HG03565 (cell line): ENCODE measurements at regions not wholly inside any gene's neighbourhood (a gene's known extent, or its start where the extent isn't known, plus 50 kb on each side); places are given as distances from the start of the nearest gene placed in this dataset.
"Not testable (repeated sequence)": the region's sequence is repeated elsewhere in the genome, so short reads cannot be mapped to it uniquely, and the experiment has no call there.

ENCODE experiments used
- ATAC-seq: cut with Tn5 transposase; IDR thresholded peaks from one replicate; pipeline ENCODE4 v1.9.1; 2021; ENCODE audit warnings: mild to moderate bottlenecking, moderate library complexity; ENCODE audit not compliant: unreplicated experiment

DNA sequence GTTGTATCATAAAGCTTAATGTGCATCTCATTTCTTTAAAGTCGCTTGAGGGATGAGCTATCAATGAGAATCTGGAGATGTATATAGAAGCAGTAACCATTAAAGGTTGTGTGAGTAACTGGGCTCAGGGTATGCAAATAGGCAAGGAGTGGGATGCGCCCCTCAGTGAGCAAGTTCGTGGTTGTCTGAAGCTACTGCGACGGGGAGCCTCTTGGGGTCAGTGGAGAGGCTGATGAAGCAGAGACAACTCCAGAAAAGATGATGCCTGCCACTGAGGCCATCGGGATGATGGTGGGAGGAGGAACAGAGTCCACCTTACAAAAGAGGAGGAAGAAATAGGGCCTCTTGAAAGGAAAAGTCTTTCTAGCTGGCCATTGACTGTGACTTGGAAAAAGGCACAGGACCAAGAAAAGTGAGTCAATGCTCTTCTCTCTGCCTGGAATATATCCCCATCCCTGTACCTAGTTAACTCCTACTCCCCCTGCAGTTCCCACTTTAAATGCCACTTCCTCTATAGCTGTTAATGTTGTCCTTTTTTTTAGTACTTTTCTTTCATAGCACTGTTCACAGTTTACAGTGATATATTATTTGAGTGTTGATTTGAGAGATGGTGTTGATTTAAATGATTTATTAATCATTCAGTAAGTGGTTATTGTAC is 51.4 kb upstream of the LSM6 start:
- ATAC-seq: peak; percentile 85

DNA sequence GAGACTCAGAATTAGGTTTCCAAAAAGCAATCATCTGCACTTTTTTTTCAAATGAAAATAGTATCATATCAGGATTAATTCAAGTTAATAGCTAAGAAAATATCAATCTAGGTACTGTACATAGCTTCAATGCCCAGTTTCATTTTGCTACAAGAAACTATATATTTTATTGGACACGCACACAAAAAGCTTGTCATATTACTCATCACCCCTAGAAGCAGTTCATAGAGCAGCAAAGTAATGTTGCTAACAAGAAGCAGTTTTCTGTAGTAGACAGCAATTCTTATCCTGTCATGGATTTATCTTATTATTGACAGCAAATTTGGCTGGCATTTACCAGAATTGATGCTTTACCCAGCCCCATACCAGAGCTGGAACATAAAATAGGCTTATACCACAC is 52.3 kb upstream of the LSM6 start:
- ATAC-seq: no peak

DNA sequence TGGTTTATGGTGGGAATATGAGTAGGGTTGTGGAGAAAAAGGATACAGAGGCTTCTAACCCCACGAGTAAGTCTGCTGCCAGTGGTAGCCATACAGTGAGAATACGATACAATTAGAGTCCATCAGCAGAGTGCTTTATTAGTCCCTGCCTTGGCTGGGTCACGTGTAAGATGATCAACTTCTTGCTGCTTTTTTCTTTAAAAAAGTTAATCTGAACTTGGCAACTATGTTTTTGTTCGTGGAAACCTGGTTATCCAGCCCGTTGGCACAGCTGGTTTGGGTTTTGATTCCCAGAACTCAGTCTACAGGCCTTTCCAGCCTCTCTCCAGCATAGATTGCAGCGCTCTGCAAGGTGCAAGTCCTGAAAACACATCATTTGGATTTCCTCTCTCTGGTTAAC is 53.1 kb upstream of the LSM6 start:
- ATAC-seq: no peak

DNA sequence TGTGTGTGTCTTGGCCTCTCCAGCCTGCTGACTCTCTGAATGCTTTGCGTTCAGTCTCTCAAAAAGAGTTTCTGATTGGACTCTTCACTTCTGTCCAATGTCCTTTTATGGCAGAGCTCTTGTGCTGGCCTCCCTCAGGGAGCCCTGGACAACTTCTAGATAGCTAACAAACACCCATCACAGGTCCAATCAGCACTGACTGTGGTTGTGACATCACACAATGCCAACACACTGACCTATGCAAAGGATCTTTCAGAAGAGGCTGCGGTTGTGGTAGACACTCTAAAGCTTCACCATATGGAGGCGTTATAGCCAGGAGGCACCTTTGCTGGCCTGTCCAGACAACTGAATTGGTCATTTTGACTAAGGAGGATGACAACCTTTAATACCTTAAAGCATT is 53.8 kb upstream of the LSM6 start:
- ATAC-seq: no peak

DNA sequence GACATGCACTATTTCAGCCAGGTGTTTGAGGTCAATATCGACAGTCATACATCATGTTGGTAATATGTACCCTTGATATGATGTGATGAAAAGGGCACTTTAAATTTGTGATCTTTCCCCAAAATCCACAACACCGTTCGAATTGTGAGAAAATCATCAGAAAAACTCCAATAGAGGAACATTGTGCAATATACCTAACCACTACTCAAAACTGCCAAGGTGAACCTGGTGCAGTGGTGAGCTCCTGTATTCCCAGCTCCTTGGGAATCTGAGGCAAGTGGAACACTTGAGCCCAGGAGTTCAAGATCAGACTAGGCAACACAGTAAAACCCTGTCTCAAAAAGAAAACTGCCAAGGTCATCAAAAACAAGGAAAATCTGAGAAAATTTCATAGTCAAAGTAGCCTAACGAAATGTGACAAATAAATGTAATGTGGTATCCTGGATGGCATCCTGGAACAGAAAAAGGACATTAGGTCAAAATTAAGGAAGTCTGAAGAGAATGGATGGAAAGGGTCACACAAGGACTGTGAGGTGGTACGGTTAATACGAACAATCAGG is 55.6 kb upstream of the LSM6 start:
- ATAC-seq: no peak

GRCh38 chr4:146114066-146114465 is 61.5 kb upstream of the LSM6 start:
- no peak for ATAC-seq

- ATAC-seq: no peak
These were observed 62.3 kb upstream of the LSM6 start for GRCh38 chr4:146113171-146113570.

GRCh38 chr4:146112389-146112788 is 63.1 kb upstream of the LSM6 start:
- peak; percentile 40 for ATAC-seq

- peak; percentile 65 for ATAC-seq
These were observed 64.5 kb upstream of the LSM6 start for GRCh38 chr4:146110871-146111485.

- no peak for ATAC-seq
These were observed 66.8 kb upstream of the LSM6 start for GRCh38 chr4:146108756-146109155.

DNA sequence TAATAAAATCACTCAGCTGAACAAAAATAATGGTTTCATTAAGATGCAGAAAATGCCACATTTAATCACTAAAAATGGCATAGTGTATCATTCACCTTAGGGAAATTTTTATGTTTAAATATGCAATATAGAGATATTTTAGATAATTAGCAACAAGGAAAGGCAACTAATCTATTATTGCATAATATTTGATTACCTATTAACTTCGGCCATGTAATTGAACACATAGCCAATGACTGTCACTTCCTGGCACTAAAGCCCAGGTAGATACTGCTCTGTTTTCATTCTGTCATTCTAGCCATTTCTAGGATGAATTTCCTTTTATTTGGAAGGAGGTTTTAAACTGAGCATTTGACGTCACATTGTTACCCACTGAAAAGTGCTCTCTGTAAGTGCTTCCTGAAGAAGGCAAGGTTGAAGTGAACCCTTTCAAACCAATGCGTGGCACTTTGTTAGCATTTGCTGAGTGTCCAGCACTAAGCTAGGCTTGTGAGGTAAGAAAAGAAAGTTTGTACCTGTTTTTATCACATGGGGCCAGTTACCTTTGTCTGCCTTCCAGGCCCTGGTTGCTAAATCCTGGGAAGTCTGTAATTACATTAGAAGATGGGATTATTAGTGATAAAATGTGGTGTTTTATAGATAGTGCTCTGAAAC is 67.8 kb upstream of the LSM6 start:
- ATAC-seq: no peak

- ATAC-seq: peak; percentile 39
These were observed 70.1 kb upstream of the LSM6 start for GRCh38 chr4:146105464-146105863.

GRCh38 chr4:146104541-146104940 is 71.0 kb upstream of the LSM6 start:
- ATAC-seq: no peak

- not testable (repeated sequence) for ATAC-seq
These were observed 71.5 kb upstream of the LSM6 start for GRCh38 chr4:146104052-146104451.

GRCh38 chr4:146099585-146099984 is 75.9 kb upstream of the LSM6 start:
- no peak for ATAC-seq

DNA sequence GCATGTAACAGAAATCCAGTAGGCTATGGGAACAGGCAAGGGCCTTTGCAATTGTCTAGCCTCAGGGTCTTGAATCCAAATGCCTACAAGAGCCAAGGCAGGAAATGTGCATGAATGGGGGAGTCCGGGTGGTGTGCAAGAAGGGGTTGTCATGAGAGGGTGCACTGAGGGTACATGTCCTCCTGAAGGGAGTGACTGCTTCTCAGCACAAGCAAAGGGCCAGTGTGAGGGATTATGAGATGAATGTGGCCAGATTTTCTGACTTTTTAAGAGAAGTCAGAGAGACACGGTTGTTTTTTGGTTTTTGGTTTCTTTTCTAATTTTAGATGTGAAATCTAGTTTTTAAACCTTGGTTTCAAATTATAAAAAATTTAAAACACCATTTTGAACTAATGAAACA is 76.5 kb upstream of the LSM6 start:
- ATAC-seq: peak; percentile 54

DNA sequence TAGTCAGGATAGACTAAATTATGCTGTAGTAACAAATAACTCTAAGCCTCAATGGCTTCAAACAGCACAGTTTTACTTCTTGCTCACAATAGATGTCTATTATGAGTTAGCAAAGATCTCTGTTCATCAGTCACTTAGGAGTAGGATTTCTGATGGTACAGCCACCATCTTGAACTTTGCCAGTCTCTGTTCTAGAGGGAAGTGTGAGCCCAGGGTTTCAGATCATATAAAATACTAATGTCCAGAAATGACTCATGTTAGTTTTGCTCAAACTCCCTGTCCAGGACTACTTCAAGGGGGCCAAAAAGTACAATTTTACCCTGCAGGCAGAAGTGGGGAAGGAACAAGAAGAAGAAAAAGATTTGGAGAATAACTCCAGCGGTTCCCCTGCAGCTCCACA is 77.1 kb upstream of the LSM6 start:
- peak; percentile 74 for ATAC-seq

DNA sequence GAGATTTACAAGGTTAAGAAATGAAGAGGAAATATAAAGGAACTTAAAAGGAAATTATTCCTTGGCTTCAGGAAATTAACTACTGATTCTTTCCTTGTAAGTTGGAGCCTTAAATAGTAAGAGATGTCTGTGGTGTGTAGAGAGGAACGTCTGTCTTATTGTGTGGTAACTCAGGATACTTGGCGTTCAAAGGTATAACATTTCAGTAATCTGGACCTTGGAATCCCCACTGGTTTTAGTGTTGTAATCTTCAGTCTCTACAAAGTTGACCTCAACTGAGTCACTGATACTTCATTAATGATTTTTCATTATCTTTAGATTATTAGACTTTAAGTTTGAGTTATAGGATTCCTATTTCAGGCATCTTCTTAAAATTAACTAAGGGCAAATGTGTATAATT is 79.1 kb upstream of the LSM6 start:
- ATAC-seq: no peak

GRCh38 chr4:146095860-146096259 is 79.7 kb upstream of the LSM6 start:
- no peak for ATAC-seq

GRCh38 chr4:146095091-146095690 is 80.3 kb upstream of the LSM6 start:
- ATAC-seq: no peak

GRCh38 chr4:146088690-146089089 is 86.8 kb upstream of the LSM6 start:
- ATAC-seq: no peak

GRCh38 chr4:146087856-146088255 is 87.7 kb upstream of the LSM6 start:
- no peak for ATAC-seq
